HG02870 (cell line): ENCODE measurements at regions not wholly inside any gene's neighbourhood (a gene's known extent, or its start where the extent isn't known, plus 50 kb on each side); places are given as distances from the start of the nearest gene placed in this dataset.
"Not testable (repeated sequence)": the region's sequence is repeated elsewhere in the genome, so short reads cannot be mapped to it uniquely, and the experiment has no call there.

Experiments
- ATAC-seq: cut with Tn5 transposase; IDR thresholded peaks from one replicate; pipeline ENCODE4 v1.9.1; 2021; ENCODE audit warnings: mild to moderate bottlenecking, moderate library complexity; ENCODE audit not compliant: unreplicated experiment

DNA sequence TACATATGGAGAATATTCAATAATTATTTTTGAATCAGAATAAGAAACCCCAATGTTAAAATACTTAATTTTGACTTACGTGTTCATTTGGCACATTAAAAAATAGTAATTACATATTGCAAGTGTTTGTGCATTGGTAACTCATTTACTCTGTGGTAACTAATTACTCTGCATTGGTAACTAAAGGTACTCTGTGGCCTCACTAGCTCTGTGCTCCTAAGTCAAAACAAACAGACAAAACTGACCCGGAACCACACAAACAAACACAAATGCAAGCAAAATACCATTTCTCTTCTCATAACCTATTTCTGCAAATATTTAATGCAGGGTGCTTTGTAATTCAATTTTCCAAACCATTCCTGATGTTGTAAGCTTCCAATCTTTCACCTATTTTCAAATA lies 1244.3 kb downstream of the REEP3 start:
- ATAC-seq, result no peak

DNA sequence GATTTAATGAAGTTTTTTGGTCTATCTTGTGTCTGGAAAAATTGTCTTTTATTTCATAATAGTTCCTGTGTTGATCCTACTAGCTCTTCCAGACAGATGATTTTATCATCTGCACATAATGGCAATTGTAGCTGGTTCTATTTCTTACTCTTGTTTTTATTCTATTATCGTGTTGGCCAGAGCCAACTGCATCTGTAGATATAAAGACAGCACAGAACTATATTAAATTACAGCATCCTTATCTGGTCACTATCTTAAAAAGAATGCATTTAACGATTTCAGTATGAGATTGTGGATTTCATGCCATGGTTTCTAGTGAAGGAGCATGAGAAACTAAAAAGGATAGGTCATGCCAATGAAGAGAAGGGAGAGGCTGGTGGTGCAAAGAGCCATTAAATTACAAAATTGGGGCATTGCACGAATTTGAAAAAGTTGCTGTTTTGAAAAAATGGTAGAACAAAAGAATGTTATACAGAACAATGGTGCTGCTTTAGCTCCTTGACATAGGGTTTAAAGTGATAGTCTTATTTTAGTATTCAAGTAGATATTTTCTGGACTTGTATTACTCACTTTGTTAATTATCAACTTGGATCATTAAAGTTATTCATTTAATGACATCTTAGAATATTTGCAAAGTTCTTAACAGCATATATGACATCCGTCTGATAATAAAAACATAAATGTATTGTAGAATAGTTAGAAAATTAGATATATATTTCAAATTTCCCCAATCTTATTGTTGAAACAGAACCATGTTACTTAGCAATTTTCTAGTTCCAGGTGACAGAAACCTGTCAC lies 1250.3 kb downstream of the REEP3 start:
- ATAC-seq, result no peak

DNA sequence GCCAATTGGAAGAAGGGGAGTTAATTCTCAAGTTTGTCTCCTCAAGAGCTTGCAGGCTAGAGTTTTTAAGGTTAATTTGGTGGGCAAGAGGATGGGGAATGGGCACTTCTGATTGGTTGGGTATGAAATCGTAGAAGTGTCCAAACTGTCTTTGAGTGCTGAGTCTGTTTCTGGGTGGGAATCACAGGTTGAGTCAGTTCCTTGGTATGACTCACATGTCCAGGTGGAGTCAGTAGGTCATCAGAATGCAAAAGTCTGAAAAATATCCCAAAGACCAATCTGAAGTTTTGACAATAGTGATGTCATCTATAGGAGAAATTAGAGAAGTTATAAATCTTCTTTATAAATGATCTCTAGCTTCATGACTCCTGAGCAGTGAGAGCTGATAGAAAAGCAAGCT lies 1252.2 kb downstream of the REEP3 start:
- no peak for ATAC-seq

DNA sequence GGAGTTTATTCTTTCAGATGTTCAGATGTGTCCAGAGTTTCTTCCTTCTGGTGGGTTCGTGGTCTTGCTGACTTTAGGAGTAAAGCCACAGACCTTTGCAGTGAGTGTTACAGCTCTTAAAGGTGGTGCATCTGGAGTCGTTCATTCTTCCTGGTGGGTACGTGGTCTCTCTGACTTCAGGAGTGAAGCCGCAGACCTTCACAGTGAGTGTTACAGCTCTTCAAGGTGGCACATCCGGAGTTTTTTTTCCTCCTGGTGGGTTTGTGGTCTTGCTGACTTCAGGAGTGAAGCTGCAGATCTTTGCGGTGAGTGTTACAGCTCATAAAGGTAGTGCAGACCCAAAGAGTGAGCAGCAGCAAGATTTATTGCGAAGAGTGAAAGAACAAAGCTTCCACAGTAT lies 1263.2 kb downstream of the REEP3 start:
- not testable (repeated sequence) for ATAC-seq

DNA sequence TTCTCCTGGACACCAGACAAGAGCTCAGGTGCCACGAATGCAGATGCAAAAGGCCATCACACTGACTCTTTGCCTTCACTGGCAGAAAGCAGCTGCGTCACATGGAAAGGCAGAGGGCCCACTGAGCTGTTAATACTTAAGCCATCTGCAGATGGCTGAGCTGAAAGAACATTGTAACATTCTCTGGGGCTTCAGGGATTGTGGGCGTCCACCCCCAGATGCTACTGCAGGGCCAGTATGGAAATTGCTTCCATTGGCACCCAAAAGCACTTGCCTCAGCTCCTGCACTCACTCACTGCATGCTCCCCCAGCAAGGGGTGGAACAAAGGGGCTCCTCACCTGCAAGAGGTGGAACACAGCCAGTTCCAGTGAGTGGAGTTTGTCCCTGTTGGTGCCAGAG lies 1264.6 kb downstream of the REEP3 start:
- no peak for ATAC-seq

DNA sequence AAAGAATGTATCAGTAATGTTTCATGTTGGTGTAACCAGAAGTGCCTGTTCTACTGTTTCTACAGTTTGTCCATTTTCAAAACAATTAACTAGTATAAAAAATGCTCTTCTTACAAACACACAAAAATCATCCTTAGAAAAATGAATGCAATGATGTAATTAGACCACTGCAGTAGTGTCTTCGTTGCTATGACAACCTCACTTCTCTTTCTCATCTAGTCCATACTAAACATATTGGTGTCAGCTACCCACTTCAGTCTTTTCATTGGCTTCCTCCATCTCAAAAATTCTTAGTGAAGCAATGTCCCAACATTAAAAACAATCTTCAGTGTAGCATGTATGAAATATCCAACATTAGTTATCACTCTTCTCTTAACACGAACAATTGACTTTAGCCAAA lies 1265.8 kb downstream of the REEP3 start:
- no peak for ATAC-seq

DNA sequence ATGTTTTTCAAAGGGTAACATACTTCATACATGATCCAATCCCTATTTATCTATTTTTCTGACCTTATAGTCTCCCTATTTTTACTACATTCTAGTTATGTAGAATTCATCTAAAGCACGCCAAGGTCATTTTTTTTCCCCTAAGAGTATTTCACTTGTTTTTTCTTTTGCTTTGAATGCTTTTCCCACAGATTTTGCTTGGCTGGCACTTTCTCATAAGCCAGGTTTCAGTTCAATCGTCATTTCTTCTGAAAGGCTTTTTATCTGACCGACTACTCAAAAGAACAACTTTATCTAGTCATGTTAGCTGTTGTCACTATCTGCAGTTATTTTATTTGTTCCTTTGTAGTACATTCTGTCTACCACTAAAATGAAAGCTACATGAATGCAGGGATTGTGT lies 1274.6 kb downstream of the REEP3 start:
- no peak for ATAC-seq

DNA sequence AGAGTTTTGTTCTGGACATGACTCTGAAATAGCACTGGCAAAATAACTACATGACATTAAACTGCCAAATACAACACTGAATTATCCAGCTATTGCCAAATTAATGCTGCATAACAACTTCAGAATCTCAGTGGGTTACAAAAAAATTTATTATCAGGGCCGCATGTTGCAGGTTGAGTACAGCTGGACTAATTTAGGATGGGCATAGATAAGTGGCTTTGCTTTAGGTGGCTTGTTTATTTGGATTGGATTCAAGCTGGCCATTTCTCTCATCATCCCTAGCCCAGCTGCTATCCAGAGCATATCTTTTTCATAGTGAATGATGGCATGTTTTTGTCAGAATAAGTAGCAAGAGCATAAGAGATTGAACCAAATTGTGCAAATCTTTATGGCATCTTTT lies 1277.1 kb downstream of the REEP3 start:
- ATAC-seq, result no peak

DNA sequence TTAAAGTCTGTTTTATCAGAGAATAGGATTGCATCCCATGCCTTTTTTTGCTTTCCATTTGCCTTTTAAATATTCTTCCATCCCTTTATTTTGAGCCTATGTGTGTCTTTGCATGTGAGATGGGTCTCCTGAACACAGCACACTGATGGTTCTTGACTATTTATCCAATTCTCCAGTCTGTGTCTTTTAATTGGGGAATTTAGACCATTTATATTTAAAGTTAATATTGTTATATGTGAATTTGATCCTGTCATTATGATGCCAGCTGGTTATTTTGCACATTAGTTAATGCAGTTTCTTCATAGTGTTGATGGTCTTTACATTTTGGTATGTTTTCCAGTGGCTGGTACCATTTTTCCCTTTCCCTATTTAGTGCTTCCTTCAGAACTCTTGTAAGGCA lies 1287.0 kb downstream of the REEP3 start:
- ATAC-seq, result not testable (repeated sequence)

DNA sequence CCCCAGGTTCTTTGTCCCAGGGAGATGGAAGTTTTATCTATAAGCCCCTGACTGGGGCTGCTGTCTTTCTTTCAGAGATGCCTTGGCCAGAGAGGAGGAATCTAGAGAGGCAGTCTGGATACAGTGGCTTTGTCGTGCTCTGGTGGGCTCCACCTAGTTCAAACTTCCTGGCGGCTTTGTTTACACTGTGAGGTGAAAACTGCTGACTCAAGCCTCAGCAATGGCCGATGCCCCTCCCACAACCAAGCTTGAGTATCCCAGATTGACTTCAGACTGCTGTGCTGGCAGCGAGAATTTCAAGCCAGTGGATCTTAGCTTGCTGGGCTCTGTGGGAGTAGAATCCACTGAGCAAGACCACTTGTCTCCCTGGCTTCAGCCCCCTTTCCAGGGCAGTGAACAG lies 1288.8 kb downstream of the REEP3 start:
- not testable (repeated sequence) for ATAC-seq

DNA sequence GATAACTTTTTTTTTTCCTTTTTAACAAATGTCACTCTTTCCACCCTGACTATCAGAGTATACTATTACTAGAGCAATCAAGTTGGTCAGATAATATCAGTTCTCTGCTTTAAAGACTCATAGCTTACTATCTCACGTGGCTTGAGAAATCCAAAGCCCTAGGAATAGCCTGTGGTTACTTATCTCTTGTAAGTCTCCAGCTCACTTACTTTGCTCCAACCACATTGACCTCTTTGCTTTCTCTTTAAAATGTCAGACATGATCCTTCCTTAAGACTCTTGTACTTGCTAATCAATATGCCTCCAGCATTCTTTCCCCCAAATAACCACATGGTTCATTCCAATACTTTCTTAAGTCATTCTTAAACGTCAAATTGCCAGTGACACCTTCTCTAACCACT lies 1292.2 kb downstream of the REEP3 start:
- ATAC-seq, result no peak

DNA sequence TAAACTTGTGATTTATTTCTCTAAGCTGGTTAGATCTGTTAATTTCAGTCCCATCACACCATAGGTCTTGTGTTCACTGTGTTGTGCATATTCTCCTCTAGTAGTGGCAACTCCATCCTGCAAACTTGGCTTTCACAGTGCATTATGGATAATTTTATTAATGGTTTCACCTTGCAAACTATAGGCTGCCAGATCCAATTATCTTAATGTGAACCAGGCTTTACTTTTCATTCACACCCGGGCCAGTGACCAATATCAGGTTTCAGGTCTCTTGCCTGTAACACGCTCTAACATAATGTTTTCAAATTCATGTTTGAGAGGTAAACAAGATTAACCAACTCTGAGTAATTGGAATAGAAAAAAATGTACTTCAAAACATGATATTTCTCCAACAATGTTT lies 1293.0 kb downstream of the REEP3 start:
- ATAC-seq, result no peak

DNA sequence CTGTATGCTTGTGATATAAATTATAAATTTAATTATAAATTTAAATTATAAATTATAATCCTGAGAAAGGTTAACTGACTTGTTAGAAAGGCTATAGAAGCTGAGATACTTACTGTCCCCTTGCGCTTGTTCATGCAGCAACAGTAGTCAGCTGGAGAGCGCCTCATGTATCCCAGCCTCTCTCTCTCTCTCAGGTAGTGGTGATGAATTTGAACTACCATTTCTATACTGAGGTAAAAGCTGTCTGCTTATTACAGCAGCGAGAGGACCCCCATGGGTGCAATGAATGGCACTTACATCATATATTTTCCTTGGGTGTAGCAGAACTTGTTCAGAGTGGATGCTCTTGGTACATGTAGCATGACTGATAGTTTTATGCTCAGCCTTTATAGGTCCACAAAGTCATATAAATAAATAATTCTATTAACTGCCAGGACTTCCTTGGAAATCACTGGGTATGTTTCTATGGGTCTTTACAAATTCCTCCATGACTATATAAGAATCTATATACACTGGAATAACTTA lies 1308.7 kb downstream of the REEP3 start:
- ATAC-seq, result no peak

DNA sequence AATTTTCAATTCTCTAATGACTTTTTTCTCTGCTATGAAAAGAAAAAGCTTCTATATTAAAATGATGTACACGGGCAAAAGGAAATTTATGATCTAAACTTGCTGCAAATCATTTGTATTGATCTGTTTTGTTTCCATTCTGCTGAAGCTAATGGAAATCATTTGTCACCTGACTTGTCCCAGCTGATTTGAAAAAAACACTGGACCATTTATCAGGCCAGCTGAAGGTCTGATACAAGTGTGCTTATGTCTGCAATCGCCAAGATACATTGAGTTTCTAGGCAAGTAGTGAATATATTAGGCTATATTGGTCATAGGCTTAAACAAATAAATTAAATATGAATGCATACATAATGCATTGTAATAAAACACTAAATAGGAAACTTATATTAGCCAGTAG lies 1309.7 kb downstream of the REEP3 start:
- ATAC-seq, result no peak

DNA sequence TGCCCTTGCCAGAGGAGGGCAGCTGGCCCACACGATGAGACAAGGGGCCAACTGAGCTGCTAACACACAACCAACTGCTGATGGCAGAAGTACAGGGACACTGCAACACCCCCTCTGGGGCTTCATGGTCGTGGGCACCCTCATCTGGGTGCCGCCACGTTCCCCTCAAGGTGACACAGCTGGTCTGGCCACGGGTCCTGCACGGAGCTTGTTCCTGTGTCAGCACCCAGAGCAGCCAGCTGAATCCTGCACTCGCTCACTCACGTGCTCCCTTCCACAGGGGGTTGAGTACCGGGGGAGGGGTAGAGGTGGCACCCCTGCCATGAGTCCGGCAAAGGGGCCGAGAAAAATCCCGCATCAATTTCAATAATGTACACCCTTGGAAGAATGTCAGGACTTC lies 1319.1 kb downstream of the REEP3 start:
- no peak for ATAC-seq

DNA sequence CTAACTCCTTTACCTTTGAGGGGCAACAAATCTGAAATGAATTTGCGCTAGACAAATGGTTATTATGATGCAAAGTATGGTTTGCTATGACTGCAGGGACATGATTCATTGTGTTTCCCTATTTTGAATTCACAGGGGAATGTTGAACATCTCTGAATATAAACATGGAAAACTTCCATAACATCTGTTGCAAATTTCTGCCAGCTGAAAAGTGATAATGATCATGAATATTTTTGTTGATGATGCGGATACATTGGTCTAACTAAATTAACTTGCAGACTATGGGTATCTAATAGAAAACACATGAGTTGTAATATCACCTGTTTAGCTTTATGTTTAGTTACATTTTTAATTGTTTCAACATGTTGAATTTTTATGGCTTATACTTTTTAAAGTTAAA lies 1325.5 kb downstream of the REEP3 start:
- no peak for ATAC-seq

DNA sequence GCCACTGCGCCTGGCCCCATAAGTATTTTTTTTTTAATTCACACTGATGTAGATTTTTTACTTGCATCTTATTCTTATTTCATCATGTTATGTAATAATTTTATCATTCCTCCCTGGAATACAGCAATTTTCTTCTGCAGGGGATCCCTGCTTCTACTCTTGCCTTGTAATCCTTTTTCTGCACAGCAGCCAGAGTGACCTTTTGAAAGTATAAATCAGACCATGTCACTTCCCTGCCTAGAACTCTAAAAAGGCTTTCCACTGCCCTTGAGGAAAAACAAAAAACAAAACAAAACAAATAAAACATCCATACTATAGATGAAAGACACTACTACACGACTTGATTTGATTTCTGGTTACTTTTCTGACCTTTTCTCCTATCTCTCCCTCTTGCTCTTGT lies 1334.7 kb downstream of the REEP3 start:
- no peak for ATAC-seq

DNA sequence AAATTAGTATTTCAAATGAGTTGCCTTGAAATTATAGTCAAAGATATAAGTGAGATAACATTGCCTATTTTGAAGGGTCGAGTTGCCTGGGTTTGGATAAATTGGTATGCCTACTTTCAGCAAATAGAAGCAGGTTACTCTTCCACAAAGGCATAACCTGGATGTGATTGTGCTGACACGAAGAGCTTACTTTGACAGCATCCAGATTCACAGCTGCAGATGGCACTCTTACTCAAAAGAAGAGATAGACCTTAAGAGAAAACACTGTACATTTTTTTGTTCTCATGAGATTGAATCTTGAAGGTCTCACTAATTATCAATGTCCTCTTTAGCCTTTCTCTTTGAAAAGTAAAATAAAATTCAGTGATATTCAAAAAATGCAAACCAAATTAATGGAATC lies 1338.7 kb downstream of the REEP3 start:
- ATAC-seq, result no peak

DNA sequence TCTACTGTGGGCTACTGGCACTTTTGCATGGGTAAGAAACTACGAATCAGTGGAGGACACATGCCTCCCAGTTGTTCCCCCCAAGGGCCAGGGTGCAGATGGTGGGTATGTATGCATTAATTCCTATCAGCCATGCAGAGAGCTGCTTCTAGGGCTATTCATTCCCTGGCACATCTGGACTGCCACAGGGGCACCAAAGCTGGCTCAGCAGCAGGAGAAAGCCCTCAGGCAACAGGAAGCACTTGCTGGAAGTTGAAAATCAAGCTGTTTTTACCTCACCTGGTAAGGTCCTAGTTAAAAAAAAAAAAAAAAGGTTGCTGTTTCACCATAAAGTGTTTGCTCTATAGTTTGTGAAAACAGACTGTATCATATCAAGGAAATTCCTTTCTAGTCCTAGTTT lies 1342.6 kb downstream of the REEP3 start:
- no peak for ATAC-seq

DNA sequence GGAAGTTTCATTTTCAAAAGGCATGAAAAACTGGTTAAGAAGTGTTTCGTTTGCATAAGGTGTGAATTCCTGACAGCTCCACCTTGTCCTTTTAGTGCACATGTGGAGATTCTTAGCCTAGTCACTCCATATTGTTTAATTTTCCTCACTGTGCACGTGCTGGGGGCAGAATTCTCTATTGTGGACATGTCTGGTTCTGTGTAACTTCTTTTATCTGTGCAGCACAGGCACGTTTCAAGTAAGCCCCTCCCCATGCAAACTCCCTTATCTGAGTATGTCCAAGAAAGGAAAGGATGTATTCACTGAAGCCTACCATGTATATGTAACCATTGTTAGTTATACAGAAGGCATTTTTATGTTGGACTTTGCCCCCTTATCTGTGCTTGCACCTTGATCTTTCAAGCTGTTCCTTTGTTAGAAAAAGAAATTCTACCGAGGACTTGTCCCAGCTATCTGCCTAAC lies 1346.3 kb downstream of the REEP3 start:
- no peak for ATAC-seq

DNA sequence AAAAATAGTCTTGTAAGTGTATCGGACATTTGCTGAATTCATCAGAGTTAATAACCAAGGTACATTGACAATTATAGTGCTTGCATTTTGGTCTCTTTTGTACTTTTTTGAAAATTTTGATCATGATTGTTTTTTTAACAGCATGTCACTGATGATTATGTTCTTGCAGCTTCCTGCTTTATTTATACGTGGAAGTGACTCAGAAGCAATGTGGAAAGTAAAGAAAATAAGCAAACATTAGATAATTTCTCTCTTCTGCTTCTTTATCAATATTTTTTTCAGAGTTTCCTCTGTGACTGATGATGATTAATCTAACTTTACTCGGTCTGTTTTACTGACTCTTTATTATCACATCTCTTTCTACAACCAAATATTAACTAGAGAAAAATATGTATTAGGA lies 1351.9 kb downstream of the REEP3 start:
- ATAC-seq, result no peak

DNA sequence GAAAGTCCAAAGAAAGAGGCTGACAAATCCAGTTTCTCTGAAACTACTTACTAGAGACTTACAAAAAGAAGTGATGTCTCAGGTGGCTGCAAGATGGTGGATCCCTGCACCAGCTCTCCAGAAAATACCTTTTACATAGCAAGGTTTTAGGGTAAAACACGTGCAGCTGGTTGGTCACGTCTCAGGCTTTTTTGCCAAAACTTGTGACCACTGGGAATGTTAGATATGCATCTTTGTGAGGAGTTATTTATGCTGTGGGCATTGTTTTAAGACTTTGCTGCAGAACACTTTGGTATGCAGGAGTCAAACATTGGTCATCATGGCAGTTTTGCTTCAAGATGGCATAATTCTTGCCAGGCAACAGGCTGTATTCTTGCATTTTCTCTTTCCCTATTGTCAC lies 1352.8 kb downstream of the REEP3 start:
- ATAC-seq, result no peak

DNA sequence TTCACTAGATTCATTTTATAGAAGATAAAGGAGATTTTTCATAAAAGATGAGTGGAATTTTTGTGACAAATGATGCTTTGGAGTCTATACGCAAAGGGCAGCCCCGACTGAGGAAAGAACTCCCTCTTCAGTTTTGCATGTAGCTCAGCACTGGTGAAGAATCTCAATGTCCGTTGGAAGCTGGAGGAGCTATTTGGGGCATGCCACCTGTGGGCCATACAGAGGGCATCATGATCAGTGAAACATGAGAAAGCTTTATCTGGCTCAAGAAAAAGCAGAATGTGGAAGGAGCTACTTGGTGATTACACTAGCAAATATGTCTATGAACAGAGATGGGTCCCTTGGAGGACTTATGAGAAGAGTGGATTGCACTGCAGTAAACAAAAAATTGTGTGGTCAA lies 1359.3 kb downstream of the REEP3 start:
- no peak for ATAC-seq
